ENCODE measurements at regions not wholly inside any gene's neighbourhood (a gene's known extent, or its start where the extent isn't known, plus 50 kb on each side); places are given as distances from the start of the nearest gene placed in this dataset.
"Not testable (repeated sequence)": the region's sequence is repeated elsewhere in the genome, so short reads cannot be mapped to it uniquely, and the experiment has no call there.

GRCh38 chr6:141877275-141877983, 255.3 kb upstream of the GJE1 start:
- no peak for DNase-seq (ENCODE audit: low spot score)

DNA sequence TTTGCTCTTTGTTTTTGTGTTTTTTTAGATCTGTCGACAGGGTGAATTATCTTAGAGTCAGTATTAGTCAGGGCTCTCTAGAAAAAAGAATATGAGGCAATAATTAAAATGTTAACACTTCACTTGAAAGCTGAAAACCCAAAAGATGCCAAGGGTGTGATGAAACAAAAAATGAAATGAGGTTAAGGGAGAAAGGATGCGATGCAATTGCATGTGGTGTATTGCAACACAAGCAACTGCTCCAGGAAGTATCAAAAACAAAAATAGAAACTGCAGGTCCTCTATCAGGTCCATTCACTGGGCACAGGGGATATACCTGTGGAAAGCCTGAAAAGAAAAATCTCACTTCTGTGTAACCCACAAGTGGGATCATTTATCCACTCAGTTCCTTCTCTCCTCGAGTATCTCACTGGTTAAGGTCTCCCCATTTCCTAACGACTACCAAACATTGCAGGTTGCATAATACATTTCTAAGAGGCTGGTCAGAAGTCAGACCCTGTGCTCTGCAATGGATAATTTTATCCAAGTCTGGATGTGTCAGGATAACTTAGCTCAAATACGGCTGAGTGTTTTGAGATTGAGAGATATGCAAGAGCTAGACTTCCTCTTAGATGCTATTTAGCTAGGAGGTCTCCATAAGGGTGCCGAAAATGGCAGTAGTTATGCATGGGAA, 257.7 kb upstream of the GJE1 start:
- no peak for DNase-seq (ENCODE audit: low spot score)

DNA sequence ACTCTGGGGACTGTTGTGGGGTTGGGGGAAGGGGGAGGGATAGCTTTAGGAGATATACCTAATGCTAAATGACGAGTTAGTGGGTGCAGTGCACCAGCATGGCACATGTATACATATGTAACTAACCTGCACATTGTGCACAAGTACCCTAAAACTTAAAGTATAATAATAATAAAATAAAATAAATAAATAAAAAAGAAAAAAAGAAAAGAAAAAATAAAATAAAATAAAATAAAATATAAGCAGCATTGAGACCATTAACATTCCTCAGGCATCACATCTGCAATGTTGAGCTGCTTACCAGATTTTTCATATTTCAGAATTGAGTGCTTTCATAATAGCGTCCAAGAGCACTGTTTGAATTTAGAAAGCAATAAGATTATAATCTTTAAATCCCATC, 263.2 kb upstream of the GJE1 start:
- not testable (repeated sequence) for DNase-seq (ENCODE audit: low spot score)

DNA sequence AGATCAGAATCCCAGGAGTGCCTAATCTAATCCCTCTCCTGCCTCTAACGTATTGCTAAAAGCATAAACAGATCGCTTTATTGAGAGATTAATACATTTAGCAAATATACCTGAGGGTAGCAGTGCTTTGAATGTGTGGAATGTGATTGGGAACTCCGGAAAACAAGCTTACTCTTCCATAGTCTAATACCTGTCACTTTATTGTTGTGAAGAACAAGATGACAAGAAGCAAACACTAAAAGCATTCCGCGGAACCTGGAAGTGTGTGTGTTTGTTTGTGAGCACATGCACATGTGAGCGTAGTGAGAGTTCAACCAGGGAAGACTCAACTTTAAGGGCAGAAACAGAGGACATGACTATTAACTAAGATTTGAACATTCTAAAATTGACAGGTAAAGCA, 265.0 kb upstream of the GJE1 start:
- DNase-seq (ENCODE audit: low spot score): no peak

GRCh38 chr6:141866731-141867497, 265.8 kb upstream of the GJE1 start:
- no peak for DNase-seq (ENCODE audit: low spot score)

- no peak for DNase-seq (ENCODE audit: low spot score)
Observed at GRCh38 chr6:141851063-141851462, 281.7 kb upstream of the GJE1 start.

GRCh38 chr6:141848029-141848890, 284.5 kb upstream of the GJE1 start:
- no peak for DNase-seq (ENCODE audit: low spot score)

DNA sequence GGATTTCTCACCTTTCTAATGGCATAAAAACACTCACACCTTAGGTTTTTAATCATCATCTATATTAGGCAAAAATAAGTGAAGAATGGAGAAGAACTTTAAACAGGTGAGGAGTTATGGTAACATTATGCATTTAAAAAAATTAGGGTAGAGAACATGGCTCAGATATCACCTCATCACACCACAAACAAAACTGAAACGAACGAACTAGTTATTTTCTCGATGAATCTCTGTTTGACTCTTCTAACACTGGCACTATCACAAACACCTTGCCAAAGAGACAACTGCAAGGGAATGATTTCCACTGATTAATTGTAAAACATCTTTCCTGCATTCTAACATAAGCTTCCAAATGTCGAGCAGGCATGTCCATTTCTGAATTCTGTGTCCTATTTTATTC, 286.1 kb upstream of the GJE1 start:
- DNase-seq (ENCODE audit: low spot score): no peak

- DNase-seq (ENCODE audit: low spot score): no peak
Observed at GRCh38 chr6:141843178-141843834, 289.4 kb upstream of the GJE1 start.

DNA sequence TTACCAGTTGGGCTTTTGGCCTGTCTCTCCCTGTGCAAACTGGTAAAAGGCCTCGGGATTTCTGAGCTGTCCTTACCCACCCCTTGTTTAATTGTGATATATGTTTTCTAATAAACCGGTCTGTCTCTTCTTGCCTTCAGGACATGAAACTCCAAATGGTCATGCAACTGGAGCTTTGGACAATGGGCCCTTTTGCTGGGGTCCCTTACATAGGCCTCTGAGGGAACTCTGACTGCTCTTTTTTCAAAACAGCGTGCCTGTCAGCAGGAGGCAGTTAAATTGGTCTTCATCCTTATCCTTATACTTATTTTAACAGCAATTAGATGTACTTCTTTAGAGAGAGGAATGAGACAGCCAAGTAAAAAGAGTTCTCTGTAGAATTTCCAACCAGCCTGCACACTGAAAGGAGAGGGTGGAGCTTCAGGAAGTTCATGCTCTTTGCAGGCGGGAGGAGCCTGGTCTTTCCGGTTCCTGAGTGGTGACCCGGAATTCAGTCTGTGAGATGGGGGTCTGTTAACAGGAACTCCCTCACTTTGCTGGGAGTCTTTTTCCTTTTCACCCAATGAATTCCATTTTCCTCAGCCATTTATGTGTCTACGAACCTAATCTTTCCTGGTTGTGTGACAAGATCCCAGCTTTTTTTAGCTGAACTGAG, 299.6 kb upstream of the GJE1 start:
- DNase-seq (ENCODE audit: low spot score): no peak

DNA sequence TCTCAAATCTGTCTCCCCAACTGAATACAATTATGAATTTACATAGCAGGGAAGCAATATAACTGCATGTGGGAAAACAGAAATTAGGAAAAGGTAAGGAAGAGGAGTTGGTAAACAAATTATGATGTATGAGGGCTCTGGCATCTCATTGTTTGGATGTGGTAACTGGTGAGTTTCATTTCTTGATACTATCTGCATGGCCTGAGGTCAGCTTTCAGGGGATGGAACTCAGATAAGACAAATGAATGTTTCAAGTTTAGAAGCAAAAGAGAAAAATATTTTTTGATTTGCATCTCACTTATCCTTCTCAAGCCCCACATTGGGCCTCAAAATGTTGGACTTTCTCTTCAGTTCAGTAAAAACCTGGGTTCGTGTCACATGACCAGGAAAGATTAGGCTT, 302.2 kb upstream of the GJE1 start:
- DNase-seq (ENCODE audit: low spot score): no peak

DNA sequence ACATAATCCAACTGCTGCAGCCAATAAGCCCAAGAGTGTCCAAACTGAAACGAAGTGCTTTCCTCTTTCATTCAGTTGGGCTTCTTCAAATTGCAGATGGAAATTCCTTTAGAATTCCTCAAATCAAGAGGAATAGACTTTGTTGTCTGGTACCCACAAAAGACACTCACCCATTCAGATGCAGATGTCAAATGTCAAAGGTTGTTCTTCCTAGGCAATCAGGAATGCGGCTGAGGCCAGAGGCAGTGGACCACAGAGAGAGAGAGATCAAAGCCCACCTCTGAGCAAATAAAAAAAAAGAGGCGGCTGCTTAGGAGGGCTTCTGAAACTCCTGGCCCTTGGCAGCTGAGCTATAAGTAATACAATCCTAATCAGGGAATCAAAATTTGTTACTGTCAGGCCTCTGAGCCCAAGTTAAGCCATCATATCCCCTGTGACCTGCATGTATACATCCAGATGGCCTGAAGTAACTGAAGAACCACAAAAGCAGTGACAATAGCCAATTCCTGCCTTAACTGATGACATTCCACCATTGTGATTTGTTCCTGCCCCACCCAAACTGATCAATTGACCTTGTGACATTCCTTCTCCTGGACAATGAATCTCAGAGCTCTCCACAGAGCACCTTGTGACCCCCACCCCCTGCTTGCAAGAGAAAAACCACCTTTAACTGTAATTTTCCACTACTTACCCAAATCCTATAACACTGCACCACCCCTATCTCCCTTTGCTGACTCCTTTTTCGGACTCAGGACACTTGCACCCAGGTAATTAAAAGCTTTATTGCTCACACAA, 303.0 kb upstream of the GJE1 start:
- DNase-seq (ENCODE audit: low spot score): no peak

DNA sequence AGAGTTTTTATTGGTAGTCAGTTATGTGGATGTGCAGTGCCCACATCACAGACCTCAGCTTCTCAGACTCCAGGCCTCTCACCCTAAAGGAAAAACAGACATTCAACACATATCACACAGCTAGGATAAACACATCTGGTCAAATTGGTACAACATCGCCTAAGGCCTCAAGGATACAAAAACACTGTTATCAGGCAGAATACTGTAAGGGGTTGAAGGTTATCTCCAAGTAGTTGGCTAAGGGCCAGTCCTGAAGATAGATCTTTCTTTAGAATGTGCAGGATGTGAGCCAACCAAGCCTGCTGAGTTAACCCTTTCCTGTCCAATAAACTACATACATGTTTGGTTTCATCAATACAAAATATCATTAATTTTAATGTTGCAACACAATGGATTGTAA, 308.4 kb upstream of the GJE1 start:
- DNase-seq (ENCODE audit: low spot score): no peak

DNA sequence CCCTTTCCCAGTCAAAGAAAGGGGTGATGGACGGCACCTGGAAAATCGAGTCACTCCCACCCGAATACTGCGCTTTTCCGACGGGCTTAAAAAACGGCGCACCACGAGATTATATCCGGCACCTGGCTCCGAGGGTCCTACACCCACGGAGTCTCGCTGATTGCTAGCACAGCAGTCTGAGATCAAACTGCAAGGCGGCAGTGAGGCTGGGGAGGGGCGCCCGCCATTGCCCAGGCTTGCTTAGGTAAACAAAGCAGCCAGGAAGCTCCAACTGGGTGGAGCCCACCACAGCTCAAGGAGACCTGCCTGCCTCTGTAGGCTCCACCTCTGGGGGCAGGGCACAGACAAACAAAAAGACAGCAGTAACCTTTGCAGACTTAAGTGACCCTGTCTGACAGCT, 317.7 kb upstream of the GJE1 start:
- DNase-seq (ENCODE audit: low spot score): not testable (repeated sequence)

DNA sequence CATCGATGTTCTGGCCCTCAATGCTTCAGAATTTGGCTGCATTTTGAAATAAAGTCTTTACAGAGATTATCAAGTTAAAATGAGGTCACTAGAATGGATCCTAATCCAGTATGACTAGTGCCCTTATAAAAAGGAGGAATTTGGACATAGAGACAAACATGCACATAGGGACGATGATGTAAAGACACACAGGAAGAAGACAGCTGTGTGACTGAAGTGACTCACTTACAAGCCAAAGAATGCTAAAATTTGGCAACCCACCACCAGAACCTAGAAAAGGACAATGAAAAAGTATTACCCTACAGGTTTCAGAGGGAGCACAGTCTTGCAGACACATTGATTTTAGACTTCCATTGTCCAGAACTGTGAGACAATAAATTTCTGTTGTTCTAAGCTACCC, 322.8 kb upstream of the GJE1 start:
- no peak for DNase-seq (ENCODE audit: low spot score)

- DNase-seq (ENCODE audit: low spot score): no peak
Observed at GRCh38 chr6:141808662-141809061, 324.1 kb upstream of the GJE1 start.

DNA sequence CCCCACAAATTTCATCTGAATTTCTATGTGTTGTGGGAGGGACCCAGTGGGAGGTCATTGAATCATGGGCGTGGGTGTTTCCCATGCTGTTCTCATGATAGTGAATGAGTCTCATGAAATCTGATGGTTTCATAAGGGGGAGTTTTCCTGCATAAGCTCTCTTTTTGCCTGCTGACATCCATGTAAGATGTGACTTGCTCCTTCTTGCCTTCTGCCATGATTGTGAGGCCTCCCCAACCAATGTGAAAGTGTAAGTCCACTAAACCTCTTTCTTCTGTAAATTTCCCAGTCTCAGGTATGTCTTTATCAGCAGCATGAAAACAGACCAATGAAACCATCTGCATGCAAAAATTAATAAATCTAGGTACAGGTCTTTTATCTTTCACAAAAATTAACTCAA, 331.8 kb upstream of the GJE1 start:
- DNase-seq (ENCODE audit: low spot score): not testable (repeated sequence)

DNA sequence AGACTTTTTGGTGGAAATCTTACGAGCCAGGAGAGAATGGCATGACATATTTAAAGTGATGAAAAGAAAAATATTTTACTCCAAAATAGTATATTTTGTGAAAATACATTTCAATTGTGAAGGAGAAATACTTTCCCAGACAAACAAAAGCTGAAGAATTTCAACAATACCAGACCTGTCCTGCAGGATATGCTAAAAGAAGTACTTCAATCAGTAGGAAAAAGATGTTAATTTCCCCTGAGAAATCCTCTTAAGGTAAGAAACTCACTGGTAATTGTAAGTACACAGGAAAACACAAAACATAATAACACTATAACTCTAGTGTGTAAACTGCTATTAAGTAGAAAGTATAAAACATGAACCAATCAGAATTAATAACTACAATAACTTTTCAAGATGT, 341.8 kb upstream of the GJE1 start:
- DNase-seq (ENCODE audit: low spot score): no peak

- DNase-seq (ENCODE audit: low spot score): no peak
Observed at GRCh38 chr6:141788096-141788495, 344.6 kb upstream of the GJE1 start.

- DNase-seq (ENCODE audit: low spot score): no peak
Observed at GRCh38 chr6:141783585-141783984, 349.1 kb upstream of the GJE1 start.

Measured in kidney capillary endothelial cell (primary cell).